HS-5 (cell line): ENCODE measurements at regions not wholly inside any gene's neighbourhood (a gene's known extent, or its start where the extent isn't known, plus 50 kb on each side); places are given as distances from the start of the nearest gene placed in this dataset.

Experiments
- DNase-seq: peaks from one replicate; pipeline ENCODE4 v3.0.0-alpha.2; 2012; ENCODE audit warnings: low read depth

DNA sequence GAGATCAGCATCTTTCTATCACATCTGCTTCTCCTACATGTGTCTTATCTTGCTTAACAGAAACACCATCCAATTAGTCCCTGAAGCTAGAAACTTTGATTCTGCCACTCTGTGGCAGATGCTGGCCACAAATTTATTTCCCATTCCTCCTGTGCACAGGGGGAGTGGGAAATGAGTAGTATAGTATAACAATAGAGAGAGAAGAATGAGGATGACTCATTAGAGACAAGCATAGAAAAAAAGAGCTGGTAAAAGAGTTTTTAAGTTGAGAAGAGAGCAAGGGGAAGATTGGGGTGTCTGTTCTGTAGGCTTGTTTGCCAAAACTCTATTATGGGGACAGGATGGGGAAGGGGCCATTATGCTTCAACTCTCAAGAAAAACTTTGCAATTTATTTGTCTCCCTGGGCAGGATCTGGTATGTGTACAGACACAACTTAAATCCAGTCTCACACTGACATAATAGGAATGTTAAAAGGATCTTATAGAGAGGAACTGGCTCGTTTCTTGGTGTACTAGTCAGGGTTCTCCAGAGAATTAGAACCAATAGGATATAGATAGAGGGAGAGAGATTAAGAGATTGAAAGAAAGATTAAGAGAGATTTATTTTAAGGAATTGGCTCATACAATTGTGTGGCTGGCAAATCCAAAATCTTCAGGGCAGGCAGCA lies 142.6 kb upstream of the CPSF6 start:
- DNase-seq: peak; percentile 16

DNA sequence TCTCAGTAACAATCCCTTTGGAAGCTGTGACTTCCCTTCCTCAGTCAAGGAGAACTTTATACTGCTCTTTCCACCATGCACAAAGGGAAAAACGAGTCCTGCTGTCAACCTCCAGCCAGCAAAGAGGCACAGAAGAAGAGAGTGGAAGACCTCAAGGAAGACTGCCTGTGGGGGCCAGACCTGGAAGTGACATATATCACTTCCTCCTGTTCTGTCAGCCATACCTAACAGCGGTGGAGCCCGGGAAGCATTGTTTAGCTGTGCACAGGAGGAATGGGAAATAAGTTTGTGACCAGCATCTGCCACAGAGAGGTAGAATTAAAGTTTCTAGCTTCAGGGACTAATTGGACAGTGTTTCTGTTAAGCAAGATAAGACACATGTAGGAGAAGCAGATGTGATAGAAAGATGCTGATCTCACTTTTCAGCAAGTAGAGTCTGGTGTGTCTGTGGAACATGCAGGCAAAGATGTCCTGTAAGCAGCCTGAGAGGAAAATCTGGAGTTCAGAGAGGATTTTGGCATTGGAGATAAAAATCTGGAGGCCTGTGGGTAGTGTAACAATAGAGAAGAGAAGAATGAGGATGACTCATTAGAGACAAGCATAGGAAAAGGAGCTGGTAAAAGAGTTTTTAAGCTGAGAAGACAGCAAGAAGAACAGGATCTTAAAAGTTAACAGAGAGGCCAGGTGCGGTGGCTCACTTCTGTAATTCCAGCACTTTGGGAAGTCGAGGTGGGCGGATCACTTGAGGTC lies 141.6 kb upstream of the CPSF6 start:
- peak; percentile 32 for DNase-seq

DNA sequence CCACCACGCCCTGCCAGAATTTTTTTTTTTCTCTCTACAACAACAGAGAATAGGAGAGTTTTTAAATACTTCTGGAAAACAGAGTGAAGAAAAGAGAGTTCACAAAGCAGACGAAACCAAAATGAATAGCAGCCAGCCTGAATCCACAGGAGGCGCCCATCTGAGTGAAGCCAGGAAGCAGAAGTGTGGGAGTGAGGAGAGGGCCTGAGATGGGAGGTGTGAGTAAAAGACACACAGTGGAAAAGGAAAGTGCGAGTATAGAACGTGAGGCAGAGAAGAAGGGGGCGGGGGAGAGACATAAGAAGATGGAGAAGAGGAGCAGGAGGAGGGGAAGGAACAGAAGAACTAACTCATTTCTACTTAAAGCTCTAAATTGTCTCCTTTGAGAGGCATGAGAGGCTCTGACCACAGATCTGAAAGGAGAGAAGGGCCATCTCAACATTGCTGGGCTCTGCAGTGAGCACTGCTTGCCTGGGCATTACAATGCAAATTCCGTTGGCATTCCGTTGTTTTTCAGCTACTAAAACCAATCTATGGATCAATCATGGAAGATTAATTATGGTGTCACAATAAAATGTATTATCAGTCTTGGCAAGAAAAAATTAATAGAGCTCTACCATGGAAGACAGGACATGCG lies 140.1 kb upstream of the CPSF6 start:
- DNase-seq: no peak

DNA sequence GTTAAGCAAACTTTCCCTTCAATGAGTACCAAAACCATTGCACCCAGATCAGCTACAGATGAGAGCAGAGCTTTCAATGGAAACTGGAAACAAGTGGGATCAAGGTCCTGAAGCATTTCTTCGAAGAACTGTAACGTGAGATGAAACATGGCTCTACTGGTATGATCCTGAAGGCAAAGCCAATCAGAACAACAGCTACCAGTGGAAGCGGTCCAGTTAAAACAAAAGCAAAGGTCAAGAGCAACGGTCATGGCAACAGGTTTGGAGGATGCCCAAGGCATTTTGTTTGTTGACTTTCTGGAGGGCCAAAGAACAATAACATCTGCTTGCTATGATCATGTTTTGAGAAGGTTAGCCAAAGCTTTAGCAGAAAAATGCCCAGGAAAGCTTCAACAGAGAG lies 137.9 kb upstream of the CPSF6 start:
- DNase-seq: no peak

DNA sequence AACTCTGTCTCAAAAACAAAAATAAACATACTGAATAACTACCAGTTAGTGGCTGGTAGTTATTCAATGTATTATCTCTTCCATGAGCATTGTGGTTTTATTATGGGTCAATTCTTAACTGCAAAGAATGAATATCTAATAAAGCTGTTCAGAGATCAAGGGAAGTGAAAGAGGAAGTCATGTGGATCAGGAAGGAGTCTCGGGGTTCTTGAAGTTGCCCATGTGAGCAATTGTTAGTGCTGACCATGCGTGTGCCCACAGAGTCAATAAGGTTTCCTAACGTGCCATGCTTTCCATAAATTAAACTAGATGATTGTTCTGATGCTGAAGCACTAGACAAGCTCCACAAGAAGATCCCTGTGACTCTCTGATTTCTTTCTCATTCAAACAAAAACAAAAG lies 136.5 kb upstream of the CPSF6 start:
- DNase-seq: no peak

DNA sequence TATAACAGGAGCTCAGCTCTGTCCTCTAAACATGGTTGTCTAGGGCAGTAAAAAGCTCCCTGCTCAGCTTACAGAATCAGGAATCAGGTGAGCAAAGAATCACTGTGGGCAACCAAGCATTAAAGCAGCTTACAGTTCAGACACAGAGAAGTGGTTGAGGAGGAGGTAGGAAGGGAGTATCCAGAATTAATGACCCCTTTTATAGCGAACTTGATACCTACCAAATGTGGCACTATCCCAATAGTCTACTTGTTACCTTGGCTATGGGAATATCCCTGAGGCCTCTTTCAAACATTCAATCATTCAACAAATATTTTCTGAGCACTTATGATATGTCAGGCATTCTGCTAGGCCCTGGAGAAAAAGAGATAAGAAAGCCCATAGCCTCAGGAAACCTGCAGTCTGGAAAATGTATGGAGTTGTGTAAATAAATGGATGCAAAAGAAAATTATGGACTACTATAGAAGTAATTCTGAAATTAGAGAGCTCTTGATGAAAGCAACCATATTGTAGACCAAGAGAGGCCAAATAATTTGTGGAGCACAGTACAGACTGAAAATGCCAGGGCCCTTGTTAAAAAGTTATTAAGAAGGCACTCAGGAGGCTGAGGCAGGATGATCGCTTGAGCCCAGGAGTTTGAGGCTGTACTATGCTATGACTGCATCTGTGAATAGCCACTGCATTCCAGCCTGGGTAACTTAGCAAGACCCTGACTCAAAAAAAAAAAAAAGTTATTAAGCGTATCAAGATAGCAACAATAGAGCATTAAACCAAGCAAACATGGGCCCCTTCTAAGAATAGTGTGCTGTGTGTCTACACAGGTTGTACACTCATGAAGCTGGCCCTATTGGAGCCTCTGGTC lies 134.0 kb upstream of the CPSF6 start:
- no peak for DNase-seq

DNA sequence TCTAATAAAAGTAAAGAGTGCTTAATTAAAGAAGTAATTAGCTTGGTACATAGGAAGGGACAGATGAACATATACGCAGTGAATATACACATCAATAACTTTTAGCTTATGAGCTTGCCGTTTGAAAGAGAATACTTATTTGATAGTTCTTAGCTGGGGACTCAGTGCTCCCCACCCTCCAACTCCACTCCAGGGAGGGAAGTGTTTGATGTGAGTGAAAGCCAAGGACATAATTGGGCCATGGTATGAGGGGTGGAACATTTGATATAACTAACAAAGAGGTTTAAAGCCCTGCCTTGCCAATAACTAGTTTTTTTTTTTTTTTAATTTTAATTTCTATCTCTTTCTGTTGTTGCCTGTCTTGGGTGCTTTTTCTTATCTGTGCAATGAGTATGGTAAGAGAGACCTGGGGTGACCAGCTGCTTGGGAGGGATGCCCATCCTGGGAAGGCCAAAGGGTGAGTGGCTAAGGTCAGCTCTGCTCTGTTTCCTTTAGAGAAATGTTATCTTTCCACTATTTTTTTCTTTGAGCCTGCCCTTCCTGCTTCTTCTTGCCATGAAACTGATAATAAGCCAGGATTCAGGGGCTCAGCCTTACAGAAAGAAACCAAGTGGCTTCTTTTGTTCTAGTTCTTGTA lies 132.8 kb upstream of the CPSF6 start:
- DNase-seq: no peak

DNA sequence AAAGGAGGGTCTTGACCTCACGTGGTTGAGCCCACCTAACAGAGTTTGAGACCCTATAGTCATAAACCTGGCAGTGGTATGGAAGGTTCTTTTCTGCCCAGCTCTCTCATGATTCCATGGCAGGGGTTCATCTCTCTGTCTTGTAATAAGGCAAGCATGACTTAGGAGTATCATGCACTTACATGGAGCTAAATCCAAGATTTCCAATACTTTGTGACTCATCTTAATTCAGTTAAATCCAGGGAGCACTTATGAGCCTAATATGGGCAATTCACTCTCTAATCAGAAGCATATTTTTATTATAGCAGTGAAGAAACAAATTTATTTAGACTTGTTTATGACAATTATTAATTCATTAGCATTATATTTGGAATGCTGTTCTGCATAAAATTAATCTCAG lies 131.8 kb upstream of the CPSF6 start:
- no peak for DNase-seq

DNA sequence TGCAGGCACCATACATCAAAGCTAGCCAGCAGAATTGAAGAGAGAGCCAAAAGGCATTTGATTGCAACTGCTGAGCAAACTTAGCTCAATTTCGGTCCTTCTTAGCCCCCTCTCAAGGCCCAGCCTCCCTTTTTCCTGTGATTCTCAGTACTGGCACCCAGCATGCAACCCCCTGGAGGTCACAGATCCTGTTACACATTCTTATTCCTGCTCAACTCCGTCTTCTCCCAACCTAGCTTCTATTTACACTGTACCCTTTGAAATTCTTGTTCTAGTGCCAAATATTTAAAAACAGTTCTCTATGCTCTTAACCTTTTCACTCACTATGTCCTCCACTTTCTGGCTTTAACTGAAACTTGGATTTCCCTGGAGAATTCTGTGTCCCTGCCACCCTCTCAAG lies 131.3 kb upstream of the CPSF6 start:
- no peak for DNase-seq

DNA sequence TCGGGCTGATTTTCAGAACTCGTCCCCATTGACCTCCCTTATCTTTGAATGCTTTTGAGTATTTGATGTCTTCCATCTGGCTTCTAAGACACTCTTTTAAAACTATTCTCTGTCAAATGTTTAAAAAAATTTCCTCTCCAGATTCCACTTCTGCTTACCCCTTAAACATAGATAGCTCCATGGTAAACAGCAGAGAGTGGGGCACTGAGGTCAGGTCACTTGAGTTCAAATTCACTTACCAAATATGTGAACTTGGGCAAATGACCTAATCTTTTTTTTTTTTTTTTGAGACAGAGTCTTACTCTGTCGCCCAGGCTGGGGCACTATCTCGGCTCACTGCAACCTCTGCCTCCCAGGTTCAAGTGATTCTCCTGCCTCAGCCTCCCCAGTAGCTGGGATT lies 126.8 kb upstream of the CPSF6 start:
- DNase-seq: no peak

DNA sequence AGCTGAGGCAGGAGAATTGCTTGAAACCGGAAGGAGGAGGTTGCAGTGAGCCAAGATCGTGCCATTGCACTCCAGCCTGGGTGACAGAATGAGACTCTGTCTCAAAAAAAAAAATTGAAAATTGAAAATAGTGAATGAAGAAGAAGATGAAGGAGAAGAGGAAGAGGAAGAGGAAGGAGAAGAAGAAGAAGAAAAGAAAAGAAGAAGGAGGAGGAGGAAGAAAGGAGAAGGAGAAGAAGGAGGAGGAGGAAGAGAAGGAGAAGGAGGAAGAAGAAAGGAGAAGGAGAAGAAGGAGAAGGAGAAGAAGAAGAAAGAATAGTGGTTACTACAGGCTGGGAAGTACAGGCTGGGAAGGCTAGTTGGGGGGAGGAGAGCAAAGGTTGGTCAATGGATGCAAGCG lies 124.3 kb upstream of the CPSF6 start:
- no peak for DNase-seq

DNA sequence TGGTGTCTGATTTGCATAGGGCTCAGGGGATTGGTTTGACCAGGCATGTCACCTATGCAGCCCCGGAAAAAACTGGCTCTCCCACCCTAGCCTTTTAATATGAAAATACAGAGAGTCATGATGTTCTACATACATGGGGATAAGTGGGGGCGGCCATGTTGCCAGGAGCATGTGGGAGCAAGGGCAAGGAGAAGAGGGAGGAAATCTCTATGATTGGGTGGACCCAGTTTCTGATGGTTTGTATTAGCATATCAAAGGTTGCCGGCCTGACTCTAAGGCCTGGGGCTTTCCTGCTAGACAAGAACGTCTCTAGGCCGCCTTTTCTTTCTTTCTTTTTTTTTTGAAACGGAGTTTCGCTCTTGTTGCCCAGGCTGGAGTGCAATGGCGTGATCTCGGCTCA lies 123.4 kb upstream of the CPSF6 start:
- DNase-seq: no peak

DNA sequence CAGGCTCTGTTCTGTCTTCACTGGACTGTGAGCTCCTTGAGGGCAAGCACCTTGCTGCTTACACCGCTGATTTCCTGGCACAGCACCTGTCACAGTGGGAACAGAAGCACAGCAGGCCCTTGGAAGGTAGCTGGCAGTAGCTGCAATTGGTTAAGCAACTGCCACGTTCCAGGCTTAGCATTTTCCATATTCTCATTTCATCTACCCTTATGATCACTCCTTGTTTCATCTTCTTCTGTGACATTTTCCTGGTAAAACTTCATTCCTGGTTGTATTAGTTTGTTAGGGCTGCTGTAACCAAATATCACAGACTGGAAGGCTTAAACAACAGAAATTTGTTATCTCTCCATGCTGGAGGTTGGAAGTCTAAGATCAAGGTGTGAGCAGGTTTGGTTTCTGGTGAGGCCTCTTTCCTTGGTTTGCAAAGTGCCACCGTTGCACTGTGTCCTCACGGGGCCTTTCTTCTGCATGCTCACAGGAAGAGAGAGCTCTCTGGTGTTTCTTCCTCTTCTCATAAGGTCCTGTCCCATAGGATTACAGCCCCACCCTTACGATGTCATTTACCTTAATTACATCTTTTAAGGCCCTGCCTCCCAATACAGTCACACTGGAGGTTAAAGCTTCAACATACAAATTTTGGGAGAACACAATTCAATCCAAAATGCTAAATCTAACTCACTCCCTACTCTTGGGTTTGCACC lies 121.7 kb upstream of the CPSF6 start:
- no peak for DNase-seq

DNA sequence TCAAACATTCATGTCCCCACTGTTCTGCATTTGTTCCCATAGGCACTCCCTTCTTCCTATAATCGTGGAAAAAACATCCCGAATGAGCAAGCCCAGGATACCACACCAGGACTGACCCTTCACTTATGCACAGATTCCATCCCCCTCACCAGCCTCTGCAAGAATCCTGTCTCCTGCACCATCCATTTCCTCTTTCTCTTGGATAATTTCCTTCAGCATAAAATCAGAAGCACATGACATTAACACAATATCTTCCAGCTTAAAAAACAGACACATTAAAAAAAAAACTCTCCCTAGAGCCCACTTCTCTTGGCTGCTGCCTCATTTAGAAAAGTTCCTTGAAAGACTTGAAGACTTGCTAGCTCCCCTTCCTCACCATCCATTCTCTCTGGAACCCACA lies 120.9 kb upstream of the CPSF6 start:
- no peak for DNase-seq

DNA sequence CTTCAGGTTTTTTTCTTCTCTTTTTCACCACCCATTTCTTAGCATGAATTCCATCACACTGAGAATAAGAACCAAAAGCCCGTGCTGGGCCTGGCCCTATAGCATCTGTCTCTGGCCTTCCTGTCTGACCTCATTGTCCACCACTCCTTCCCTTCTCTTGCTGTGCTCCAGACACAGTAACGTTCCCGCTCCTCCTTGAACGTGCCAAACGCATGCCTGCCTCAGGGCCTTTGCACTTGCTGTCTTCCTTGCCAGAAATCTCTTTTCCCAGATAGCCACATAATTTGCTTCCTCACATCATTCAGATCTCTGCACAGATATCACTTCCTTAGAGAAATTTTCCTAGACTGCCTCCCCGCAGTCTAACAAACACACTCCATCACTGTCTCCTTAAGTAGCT lies 119.6 kb upstream of the CPSF6 start:
- no peak for DNase-seq

DNA sequence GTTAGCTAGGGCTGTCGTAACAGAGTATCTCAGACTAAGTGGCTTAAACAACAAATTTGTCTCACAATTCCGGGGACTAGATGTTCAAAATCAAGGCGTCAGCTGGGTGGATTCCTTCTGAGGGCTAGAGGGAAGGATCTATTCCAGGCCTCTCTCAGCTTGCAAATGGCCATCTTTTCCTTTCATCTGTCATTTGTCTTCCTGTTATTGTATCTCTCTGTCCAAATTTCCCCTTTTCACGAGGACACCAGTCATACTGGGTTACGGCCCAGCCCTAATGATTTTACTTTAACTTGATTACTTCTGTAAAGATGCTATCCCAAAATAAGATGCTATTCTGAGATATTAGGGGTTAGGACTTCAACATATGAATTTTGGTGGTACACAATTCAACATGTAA lies 119.0 kb upstream of the CPSF6 start:
- DNase-seq: no peak

DNA sequence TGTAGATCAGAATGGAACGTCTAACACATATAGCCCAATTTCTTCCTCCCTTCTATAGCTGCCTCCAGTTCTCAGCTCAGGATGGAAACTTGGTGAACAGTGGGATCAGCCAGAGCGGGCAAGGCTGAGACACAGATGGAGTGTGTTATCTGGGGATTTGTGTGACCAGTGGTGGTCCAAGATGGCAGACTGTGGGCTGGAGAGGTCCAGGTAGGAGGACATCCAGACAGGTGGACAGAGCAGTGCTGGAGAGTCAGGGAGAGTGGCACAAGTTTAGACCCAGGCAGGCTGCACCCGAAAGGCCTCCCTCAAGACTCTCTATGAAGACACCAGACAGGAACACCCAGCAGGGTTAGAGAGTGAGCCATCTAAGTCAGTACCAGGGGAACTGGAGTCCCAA lies 116.1 kb upstream of the CPSF6 start:
- DNase-seq: no peak

DNA sequence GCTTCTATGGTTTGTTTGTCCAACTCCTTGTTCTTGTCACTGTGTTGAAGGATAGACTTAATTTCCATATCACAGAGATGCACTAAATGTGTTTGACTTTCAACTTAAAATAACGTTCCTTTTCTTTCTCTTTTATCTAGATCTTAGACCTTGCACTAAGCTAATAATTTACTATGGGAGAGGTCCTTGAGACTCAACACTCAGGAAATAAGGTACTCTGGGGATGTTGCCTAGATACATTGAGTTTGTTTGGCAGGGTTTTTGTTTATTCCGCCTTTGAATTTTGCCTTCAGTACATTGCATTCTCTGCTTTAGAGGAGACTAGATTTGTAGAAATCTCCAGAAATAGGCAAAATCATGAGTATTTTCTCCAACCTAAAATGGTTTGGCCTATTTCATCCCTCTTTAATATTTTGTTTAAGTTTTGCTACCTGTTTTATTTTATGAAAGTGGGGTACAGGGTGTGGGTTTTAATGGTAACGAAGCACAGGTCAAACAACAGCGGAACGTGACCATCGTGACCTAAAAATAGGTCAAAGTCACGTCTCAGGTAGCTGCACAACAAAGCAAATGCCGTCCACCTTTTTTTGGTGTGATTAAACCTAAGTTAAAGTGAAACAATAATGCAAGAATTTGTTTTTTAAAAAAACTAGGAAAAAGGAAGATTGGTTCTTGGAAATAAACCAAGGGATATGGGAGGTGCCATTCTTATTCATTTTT lies 115.3 kb upstream of the CPSF6 start:
- DNase-seq: no peak

DNA sequence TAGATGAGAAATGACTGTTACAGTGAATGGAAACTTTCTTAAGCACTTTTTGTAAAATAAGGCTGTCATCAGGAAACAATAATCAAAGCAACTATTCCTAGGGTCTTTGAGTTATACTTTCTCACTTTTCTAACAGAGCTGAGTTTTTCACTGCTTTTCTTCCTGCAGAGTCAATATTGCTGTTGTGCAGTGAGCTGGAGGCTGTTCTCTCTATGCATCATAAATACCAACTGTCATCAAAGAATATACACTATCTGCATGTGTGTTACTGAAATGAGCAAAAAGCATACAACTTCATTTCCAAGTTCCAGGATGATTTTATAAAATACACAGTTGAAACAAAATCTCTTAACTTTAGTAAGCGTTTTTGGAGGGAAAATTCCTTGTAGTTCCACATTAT lies 110.4 kb upstream of the CPSF6 start:
- DNase-seq: no peak

DNA sequence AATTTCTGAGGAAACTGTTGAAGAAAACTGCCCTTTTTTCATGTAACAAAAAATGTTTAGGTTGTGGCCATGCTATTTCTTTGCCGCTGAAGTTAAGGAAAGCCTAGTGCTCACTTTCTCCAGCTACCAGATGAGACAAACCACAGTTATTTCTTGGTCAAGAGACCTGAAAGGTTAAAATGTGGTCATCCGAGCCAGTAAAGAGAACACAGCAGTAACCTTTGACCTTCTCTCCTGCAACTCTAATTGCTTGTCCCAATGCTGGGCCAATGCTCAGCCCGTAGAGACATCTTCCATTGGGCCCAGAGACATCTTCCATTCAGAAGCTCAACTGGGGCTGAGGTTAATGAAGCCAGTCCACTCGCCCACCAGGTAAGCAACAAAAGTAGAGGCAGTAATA lies 109.8 kb upstream of the CPSF6 start:
- no peak for DNase-seq

DNA sequence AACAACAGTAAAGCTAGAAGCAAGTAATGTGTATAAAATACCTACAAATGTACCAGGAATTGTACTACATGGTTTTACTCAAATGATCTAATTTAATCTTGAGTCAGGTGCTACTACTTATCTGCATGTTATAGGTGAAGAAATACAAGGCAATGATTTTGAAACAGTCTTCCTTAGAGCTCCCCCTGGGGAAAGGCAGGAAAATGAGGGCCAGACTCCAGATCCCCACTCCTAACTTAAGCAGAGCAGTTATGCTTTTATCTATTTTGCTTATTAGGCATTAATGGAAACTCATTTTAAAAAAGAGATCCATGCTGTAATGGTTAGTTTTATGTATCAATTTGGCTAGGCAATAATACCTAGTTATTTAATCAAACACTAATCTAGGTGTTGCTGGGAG lies 109.3 kb upstream of the CPSF6 start:
- DNase-seq: no peak
